IMR-90 (cell line): ENCODE measurements at regions not wholly inside any gene's neighbourhood (a gene's known extent, or its start where the extent isn't known, plus 50 kb on each side); places are given as distances from the start of the nearest gene placed in this dataset.

ENCODE experiments used
- MAFK ChIP-seq: IDR thresholded peaks from 2 replicates; pipeline ENCODE4 v1.6.1; 2012; ENCODE audit warnings: low read depth, low read length, improper control_type of control experiment
- POLR2A ChIP-seq: IDR thresholded peaks from 2 replicates; pipeline ENCODE4 v1.6.1; 2012; ENCODE audit warnings: mild to moderate bottlenecking, low read depth, low read length
- SMC3 ChIP-seq: fragments of 150-350 bp; IDR thresholded peaks from 2 replicates; pipeline ENCODE4 v1.6.1; 2016; ENCODE audit warnings: low read depth, mild to moderate bottlenecking, antibody characterized with exemption, low read length, moderate library complexity
- TF ChIP-seq, protein P1 (sequence below): conservative IDR thresholded peaks from 2 replicates; pipeline ENCODE4 v1.5.1; 2012; ENCODE audit warnings: mild to moderate bottlenecking, low read depth, low read length, improper control_type of control experiment
- TF ChIP-seq, protein P2 (sequence below): fragments of 150-350 bp; IDR thresholded peaks from 2 replicates; pipeline ENCODE4 v1.6.1; 2017; ENCODE audit warnings: mild to moderate bottlenecking, antibody characterized with exemption, low read length, low read depth

DNA sequence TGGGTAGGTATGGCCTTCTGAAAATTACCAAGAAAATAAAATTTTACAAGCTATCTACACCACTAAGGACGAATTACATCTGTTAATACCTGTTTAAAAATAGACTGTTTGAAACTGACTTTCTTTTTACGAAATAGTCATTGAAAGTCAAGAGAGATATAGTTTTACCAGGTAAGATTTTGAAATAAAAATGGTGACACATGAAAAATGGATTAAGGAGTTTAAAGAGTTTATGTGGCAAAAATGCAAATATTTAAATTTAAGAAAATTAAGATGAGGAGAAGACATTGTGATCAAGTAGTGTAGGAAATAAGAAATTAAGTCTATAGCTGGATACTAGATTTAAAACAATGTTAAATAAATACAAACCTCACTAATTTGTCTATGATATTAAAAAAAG lies 271.5 kb downstream of the TRIB2 start:
- TF ChIP-seq, protein P1, sequence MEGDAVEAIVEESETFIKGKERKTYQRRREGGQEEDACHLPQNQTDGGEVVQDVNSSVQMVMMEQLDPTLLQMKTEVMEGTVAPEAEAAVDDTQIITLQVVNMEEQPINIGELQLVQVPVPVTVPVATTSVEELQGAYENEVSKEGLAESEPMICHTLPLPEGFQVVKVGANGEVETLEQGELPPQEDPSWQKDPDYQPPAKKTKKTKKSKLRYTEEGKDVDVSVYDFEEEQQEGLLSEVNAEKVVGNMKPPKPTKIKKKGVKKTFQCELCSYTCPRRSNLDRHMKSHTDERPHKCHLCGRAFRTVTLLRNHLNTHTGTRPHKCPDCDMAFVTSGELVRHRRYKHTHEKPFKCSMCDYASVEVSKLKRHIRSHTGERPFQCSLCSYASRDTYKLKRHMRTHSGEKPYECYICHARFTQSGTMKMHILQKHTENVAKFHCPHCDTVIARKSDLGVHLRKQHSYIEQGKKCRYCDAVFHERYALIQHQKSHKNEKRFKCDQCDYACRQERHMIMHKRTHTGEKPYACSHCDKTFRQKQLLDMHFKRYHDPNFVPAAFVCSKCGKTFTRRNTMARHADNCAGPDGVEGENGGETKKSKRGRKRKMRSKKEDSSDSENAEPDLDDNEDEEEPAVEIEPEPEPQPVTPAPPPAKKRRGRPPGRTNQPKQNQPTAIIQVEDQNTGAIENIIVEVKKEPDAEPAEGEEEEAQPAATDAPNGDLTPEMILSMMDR = no peak
- TF ChIP-seq, protein P2, sequence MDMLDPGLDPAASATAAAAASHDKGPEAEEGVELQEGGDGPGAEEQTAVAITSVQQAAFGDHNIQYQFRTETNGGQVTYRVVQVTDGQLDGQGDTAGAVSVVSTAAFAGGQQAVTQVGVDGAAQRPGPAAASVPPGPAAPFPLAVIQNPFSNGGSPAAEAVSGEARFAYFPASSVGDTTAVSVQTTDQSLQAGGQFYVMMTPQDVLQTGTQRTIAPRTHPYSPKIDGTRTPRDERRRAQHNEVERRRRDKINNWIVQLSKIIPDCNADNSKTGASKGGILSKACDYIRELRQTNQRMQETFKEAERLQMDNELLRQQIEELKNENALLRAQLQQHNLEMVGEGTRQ = no peak
- TF ChIP-seq POLR2A (no peak), MAFK (no peak), SMC3 (no peak)
